Activated T-helper 2 cell treated with anti-CD3 and anti-CD28 coated beads, Interferon-gamma antibody, Interleukin-2, Interleukin-4, amounts not matched to agents 10 μg/mL and 5 μg/mL and 100 μg/mL, durations not matched to agents 14 hours and 24 hours and 36 hours (primary cell): ENCODE measurements at regions not wholly inside any gene's neighbourhood (a gene's known extent, or its start where the extent isn't known, plus 50 kb on each side); places are given as distances from the start of the nearest gene placed in this dataset.

Experiments
- DNase-seq: peaks from one replicate; pipeline ENCODE4 v3.0.0; 2021; ENCODE audit warnings: low spot score
- H3K27ac Mint-ChIP-seq: one replicate; pipeline ENCODE4 v1.8.0; 2021; ENCODE audit warnings: mixed read lengths
- H3K27me3 Mint-ChIP-seq: one replicate; pipeline ENCODE4 v1.8.0; 2021; ENCODE audit warnings: low read depth, mixed read lengths
- H3K36me3 Mint-ChIP-seq: one replicate; pipeline ENCODE4 v1.8.0; 2021; ENCODE audit warnings: low read depth, mixed read lengths
- H3K4me1 Mint-ChIP-seq: one replicate; pipeline ENCODE4 v1.8.0; 2021; ENCODE audit warnings: low read depth, mixed read lengths
- H3K4me3 Mint-ChIP-seq: one replicate; pipeline ENCODE4 v1.8.0; 2021; ENCODE audit warnings: low read depth, mild to moderate bottlenecking, moderate library complexity, mixed read lengths
- H3K9me3 Mint-ChIP-seq: one replicate; pipeline ENCODE4 v1.8.0; 2021; ENCODE audit warnings: mixed read lengths
- intact Hi-C: fragments of 100-400 bp; cut with micrococcal nuclease; formaldehyde crosslinking; loops from one replicate; pipeline ENCODE4 v1.15.1; 2023

GRCh38 chr13:34076943-34077703 lies 259.2 kb downstream of the RFC3 start:
- Mint-ChIP-seq H3K27me3 (no peaks in the 10 kb centered on the region), H3K9me3 (peaks cover 6% of the 10 kb centered on the region), H3K4me1 (no peaks in the 10 kb centered on the region), H3K27ac (no peak overlapping the region), H3K36me3 (no peaks in the 10 kb centered on the region), H3K4me3 (no peak overlapping the region)
- DNase-seq = no peak
- intact Hi-C loops = no loop called here

- Mint-ChIP-seq H3K36me3 (no peaks in the 10 kb centered on the region), H3K9me3 (peaks cover 6% of the 10 kb centered on the region), H3K27me3 (no peaks in the 10 kb centered on the region), H3K27ac (no peak overlapping the region), H3K4me3 (no peak overlapping the region), H3K4me1 (no peaks in the 10 kb centered on the region)
- intact Hi-C loops = no loop called here
- no peak for DNase-seq
Observed at GRCh38 chr13:34078334-34078999, 260.5 kb downstream of the RFC3 start.

DNA sequence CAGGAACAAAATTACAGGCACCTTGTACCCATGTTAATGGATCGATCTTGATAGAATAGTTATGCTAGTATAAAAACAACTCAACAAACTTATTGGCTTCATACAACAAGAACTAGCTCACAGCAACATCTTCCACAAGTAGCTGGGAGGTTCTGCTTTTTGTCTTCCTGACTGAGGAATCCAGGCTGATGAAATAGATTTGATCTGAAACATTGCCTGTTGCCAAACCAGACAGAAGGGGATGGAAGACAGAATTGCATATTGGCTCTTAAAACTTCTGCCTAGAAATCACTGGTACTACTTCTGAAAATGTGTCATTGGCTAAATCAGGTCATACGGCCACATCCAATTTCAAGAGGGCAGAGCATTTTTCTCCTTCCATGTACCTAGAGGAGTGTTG lies 267.3 kb downstream of the RFC3 start:
- no peak for DNase-seq
- Mint-ChIP-seq H3K36me3 (no peaks in the 10 kb centered on the region), H3K9me3 (peaks cover 11% of the 10 kb centered on the region), H3K4me1 (no peaks in the 10 kb centered on the region), H3K4me3 (no peak overlapping the region), H3K27ac (no peak overlapping the region), H3K27me3 (no peaks in the 10 kb centered on the region)
- intact Hi-C loops = no loop called here

DNA sequence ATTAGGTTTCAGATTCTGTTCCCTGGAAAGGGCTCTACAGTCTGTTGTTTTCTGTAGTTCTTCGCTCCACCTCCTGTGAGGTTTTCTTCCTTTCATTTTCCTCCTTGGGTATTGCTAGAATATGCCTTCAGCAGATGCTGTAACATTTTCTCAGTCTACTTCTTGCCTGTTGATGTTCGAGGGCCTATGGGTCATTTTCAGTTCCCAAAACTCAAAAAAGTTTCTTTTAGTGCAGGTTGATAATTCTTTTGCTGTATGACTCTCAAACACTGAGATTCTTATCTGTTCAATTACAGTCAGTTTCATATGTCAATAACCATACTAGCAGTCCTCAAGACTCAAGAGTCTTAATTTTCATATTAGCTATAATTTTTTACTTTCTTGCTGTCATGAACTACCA lies 268.3 kb downstream of the RFC3 start:
- Mint-ChIP-seq H3K27me3 (no peaks in the 10 kb centered on the region), H3K4me3 (no peak overlapping the region), H3K4me1 (no peaks in the 10 kb centered on the region), H3K27ac (no peak overlapping the region), H3K36me3 (no peaks in the 10 kb centered on the region), H3K9me3 (peaks cover 11% of the 10 kb centered on the region)
- DNase-seq = no peak
- intact Hi-C loops = no loop called here

- no peak overlapping the region for H3K4me3 Mint-ChIP-seq
- H3K36me3 Mint-ChIP-seq = no peaks in the 10 kb centered on the region
- H3K27ac Mint-ChIP-seq = no peak overlapping the region
- peaks cover 11% of the 10 kb centered on the region for H3K9me3 Mint-ChIP-seq
- H3K4me1 Mint-ChIP-seq = no peaks in the 10 kb centered on the region
- intact Hi-C loops = no loop called here
- no peaks in the 10 kb centered on the region for H3K27me3 Mint-ChIP-seq
- no peak for DNase-seq
Observed at GRCh38 chr13:34087791-34088190, 269.8 kb downstream of the RFC3 start.

- H3K27ac Mint-ChIP-seq = no peak overlapping the region
- intact Hi-C loops = no loop called here
- no peak overlapping the region for H3K4me3 Mint-ChIP-seq
- no peaks in the 10 kb centered on the region for H3K27me3 Mint-ChIP-seq
- H3K4me1 Mint-ChIP-seq = no peaks in the 10 kb centered on the region
- H3K9me3 Mint-ChIP-seq = peaks cover under 1% of the 10 kb centered on the region
- H3K36me3 Mint-ChIP-seq = no peaks in the 10 kb centered on the region
- no peak for DNase-seq
Observed at GRCh38 chr13:34103854-34104253, 285.9 kb downstream of the RFC3 start.

GRCh38 chr13:34104853-34105252 lies 286.9 kb downstream of the RFC3 start:
- H3K27ac Mint-ChIP-seq = no peak overlapping the region
- DNase-seq = no peak
- no peak overlapping the region for H3K4me3 Mint-ChIP-seq
- H3K4me1 Mint-ChIP-seq = no peaks in the 10 kb centered on the region
- no peaks in the 10 kb centered on the region for H3K36me3 Mint-ChIP-seq
- intact Hi-C loops = no loop called here
- peaks cover 8% of the 10 kb centered on the region for H3K9me3 Mint-ChIP-seq
- H3K27me3 Mint-ChIP-seq = no peaks in the 10 kb centered on the region

- Mint-ChIP-seq H3K36me3 (no peaks in the 10 kb centered on the region), H3K9me3 (peaks cover 12% of the 10 kb centered on the region), H3K4me1 (no peaks in the 10 kb centered on the region), H3K27ac (no peak overlapping the region), H3K27me3 (no peaks in the 10 kb centered on the region), H3K4me3 (no peak overlapping the region)
- intact Hi-C loops = no loop called here
- DNase-seq = no peak
Observed at GRCh38 chr13:34107806-34108205, 289.9 kb downstream of the RFC3 start.

- Mint-ChIP-seq H3K36me3 (no peaks in the 10 kb centered on the region), H3K27ac (no peak overlapping the region), H3K9me3 (peaks cover 12% of the 10 kb centered on the region), H3K27me3 (no peaks in the 10 kb centered on the region), H3K4me3 (no peak overlapping the region), H3K4me1 (no peaks in the 10 kb centered on the region)
- DNase-seq = no peak
- intact Hi-C loops = no loop called here
Observed at GRCh38 chr13:34108410-34108809, 290.5 kb downstream of the RFC3 start.

GRCh38 chr13:34114581-34114980 lies 296.6 kb downstream of the RFC3 start:
- peaks cover 6% of the 10 kb centered on the region for H3K9me3 Mint-ChIP-seq
- no peaks in the 10 kb centered on the region for H3K36me3 Mint-ChIP-seq
- intact Hi-C loops = no loop called here
- H3K27me3 Mint-ChIP-seq = no peaks in the 10 kb centered on the region
- H3K4me3 Mint-ChIP-seq = no peak overlapping the region
- H3K27ac Mint-ChIP-seq = no peak overlapping the region
- no peaks in the 10 kb centered on the region for H3K4me1 Mint-ChIP-seq
- DNase-seq = no peak

- Mint-ChIP-seq H3K4me1 (no peaks in the 10 kb centered on the region), H3K4me3 (no peak overlapping the region), H3K27me3 (no peaks in the 10 kb centered on the region), H3K9me3 (no peaks in the 10 kb centered on the region), H3K27ac (no peak overlapping the region), H3K36me3 (no peaks in the 10 kb centered on the region)
- DNase-seq = no peak
- intact Hi-C loops = no loop called here
Observed at GRCh38 chr13:34116651-34117050, 298.7 kb downstream of the RFC3 start.

GRCh38 chr13:34124666-34125306 lies 306.8 kb downstream of the RFC3 start:
- Mint-ChIP-seq H3K9me3 (no peaks in the 10 kb centered on the region), H3K4me3 (no peak overlapping the region), H3K36me3 (no peaks in the 10 kb centered on the region), H3K4me1 (no peaks in the 10 kb centered on the region), H3K27ac (no peak overlapping the region), H3K27me3 (no peaks in the 10 kb centered on the region)
- intact Hi-C loops = no loop called here
- DNase-seq = no peak

- no peak overlapping the region for H3K4me3 Mint-ChIP-seq
- intact Hi-C loops = no loop called here
Observed at GRCh38 chr13:34127523-34127922, 309.6 kb downstream of the RFC3 start.

More at GRCh38 chr13:34127523-34127922, 309.6 kb downstream of the RFC3 start:
- H3K9me3 Mint-ChIP-seq = no peaks in the 10 kb centered on the region
- H3K36me3 Mint-ChIP-seq = no peaks in the 10 kb centered on the region
- H3K27ac Mint-ChIP-seq = no peak overlapping the region
- H3K27me3 Mint-ChIP-seq = no peaks in the 10 kb centered on the region
- no peak for DNase-seq
- no peaks in the 10 kb centered on the region for H3K4me1 Mint-ChIP-seq
